ENCODE measurements at regions not wholly inside any gene's neighbourhood (a gene's known extent, or its start where the extent isn't known, plus 50 kb on each side); places are given as distances from the start of the nearest gene placed in this dataset.

GRCh38 chr5:106392766-106393165, 1278.0 kb downstream of the EFNA5 start:
- TF ChIP-seq CTCF (IDR thresholded peaks at IDR 0.05) (no peak), POLR2A (IDR thresholded peaks at IDR 0.05) (no peak)
